NCI-H748 (cell line): ENCODE measurements at regions not wholly inside any gene's neighbourhood (a gene's known extent, or its start where the extent isn't known, plus 50 kb on each side); places are given as distances from the start of the nearest gene placed in this dataset.
A peak's percentile ranks its signal among the peaks of the same experiment; 100 is the strongest.

Source experiments
- DNase-seq: peaks from one replicate; lab custom pipeline; 2025; ENCODE audit not compliant: unreplicated experiment; lab: John Stamatoyannopoulos, UW

- no peak for DNase-seq
Measured at GRCh38 chr9:107198718-107199117, 84.4 kb upstream of the RAD23B start.

DNA sequence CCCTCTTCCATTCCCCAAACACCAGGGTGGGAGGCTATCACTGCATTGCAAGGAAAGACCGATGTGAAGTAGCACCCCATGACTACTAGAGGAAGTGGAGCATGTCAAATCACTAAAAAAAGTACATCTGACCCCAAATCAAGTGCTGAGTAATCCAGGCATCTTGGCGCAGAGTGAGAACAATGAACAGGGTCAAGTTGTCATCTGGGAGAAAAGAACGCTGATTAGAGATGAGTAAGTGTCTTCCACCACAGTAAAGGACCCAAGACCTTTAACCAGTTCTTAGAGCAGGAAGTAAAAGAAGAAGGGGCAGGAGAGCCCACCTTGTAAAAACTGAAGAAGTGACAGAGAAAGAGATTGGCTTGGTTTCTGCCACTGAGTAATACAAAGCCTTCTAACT, 75.0 kb upstream of the RAD23B start:
- DNase-seq = no peak

GRCh38 chr9:107210775-107211174, 72.3 kb upstream of the RAD23B start:
- no peak for DNase-seq

GRCh38 chr9:107211284-107211923, 71.7 kb upstream of the RAD23B start:
- DNase-seq = no peak

DNA sequence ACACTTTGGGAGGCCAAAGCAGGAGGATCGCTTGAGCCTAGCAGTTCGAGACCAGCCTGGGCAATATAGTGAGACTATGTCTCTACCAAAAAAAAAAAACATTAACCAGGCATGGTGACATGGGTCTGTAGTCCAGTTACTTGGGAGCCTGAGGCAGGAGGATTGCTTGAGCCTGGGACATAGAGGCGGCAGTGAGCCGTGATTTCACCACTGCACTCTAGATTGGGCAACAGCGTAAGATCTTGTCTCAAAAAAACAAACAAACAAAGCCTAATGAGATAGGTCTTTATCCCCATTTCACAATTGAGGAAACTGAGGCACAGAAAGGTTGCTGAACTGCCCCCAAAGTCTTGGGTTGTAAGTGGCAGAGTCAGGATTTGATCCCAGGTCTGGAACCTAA, 70.5 kb upstream of the RAD23B start:
- no peak for DNase-seq

GRCh38 chr9:107213080-107213479, 70.0 kb upstream of the RAD23B start:
- no peak for DNase-seq

DNA sequence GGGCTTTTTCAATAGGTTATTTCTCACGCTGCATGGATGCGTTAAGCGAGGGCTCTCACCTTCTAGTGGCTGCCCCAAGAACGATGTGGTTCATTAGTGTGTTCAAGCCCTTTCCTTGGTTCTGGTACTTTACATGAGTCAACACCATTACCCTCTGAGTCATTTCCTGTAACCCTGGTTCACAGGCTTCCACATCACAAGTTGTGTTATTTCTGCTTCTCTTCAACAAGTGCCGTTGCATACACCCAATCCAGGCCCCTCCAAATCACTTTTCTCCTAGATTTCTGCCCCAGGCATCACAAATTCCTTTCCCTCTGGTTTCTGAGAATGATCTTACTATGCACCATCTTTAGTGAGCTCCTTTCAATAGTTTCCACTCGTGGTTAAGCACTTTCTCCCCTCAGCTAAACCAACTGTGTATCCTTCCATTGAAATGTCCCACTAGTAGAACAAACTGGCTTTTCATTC, 69.5 kb upstream of the RAD23B start:
- DNase-seq = peak; percentile 28

- no peak for DNase-seq
Measured at GRCh38 chr9:107214381-107214780, 68.7 kb upstream of the RAD23B start.

DNA sequence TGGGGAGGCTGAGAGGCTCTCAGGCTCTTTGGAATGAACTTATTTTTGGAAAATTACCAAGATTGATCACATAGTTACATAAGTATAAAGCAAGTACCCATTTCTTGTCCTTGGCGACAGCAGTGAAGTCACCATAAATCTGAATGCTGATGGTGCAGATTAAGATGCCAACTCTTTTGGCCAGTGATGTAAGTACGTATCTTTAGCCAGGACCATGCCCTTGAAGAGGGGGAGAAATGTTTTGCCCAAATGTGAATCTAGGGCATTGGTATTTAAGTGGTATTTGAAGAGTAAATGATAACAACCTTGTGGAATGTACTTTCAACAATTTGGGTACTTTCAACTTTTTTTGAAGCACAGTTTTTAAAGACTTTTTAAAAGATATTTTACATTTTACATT, 68.2 kb upstream of the RAD23B start:
- DNase-seq = no peak

DNA sequence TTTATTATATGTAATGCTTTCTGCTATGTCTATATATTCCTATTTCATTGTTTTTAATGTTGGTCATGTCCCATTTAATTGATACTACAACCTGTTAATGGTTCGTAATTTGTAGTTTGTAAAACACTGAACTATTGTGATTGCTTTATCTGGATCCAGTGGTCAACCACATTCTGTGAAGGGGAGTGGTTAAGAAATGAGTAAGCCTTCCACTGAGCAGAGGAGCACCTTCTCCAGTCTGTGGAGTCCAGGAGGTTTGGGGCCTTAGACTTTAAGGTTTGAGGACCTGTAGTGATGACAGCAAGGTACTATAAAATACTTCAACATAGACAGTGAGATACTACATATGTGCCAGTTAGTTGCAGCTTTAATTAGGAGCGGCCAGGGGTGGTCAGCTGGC, 67.7 kb upstream of the RAD23B start:
- no peak for DNase-seq

DNA sequence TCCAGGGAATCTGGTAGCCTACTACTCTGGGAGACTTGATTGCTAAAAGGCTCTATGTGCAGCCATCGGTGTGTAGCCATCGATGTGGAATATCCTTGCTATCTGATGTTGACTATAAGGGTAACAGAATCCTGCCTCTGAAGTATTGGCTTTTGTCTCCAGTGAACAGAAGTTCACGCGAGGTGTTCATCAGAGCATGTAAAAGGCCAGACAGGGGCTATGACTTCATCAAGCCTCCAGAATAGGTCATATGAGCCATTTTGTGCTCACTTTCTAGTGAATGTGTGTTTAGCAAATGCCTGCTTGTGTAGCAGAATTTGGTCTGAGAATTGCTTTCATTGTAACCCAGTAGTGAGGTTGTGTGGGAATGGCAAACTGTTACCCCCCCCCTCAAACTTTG, 66.8 kb upstream of the RAD23B start:
- DNase-seq = no peak

DNA sequence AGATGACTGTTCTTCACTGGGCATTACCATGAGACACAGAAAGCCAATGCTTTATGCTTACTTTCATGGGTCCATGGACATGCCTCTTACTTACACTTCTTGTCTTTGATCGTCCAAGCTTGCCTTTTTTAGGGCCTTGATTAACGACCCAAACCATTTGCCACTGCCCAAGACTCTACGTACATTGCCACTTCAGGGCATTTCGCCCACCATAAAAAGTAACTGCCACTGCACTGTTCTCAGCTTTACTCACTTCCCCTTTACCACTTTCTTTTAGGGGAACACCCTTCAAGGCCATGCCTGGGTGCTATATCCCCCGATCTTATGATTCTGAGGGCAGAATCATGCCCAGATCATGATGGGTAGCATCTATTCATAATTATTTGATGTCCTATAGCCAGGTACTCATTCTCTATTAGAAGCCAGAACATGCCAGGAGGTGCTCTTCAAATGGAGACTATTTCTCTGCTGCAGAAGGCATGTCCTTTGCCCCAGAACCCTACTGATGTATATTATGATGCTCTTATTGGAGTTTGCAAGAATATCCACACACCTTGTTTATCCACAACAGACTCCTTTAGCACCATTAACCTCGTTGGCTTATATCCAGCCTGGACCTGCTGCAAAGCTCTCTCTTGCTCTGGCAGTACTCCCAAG, 64.1 kb upstream of the RAD23B start:
- DNase-seq = no peak

GRCh38 chr9:107219486-107220077, 63.5 kb upstream of the RAD23B start:
- DNase-seq = no peak

GRCh38 chr9:107221321-107221720, 61.8 kb upstream of the RAD23B start:
- no peak for DNase-seq

GRCh38 chr9:107222020-107222522, 61.0 kb upstream of the RAD23B start:
- DNase-seq = peak; percentile 87

DNA sequence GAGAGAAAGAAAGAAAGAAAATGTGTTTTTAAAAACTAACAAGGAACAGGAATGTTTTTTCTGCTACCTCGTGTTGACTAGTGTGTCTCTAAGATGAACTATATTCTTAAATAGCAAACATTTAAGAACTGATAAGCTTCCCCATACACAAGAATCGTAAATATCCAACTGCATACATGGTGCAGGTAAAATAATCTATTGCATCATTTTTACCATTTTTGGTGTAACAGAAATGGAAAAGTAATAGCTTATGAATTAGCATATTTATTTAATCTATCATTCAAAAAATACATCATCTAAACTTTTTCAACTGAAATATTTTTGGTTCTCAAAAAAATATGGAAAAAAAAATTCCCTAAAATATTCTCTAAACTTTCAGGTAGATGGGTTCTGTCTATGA, 59.7 kb upstream of the RAD23B start:
- DNase-seq = no peak

- peak; percentile 48 for DNase-seq
Measured at GRCh38 chr9:107224252-107224651, 58.8 kb upstream of the RAD23B start.

DNA sequence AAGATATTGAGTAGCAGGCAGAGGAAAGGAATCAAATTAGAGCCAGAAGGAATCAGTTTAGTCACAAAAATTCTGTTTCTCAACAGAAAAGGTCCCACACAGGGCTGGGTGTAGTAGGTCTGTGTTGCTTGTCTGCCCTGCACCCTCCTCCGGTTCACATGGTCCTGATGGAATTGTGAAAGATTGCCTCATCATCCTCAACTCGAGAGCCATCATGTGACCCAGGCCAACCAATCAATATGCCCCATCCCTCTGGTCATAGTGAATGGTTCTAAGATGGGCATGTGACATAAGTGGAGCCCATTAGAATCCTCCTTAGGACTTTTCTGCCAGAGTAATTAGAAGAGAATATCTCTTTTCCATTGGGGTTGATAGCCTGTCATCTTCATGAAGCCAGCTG, 56.7 kb upstream of the RAD23B start:
- DNase-seq = no peak

DNA sequence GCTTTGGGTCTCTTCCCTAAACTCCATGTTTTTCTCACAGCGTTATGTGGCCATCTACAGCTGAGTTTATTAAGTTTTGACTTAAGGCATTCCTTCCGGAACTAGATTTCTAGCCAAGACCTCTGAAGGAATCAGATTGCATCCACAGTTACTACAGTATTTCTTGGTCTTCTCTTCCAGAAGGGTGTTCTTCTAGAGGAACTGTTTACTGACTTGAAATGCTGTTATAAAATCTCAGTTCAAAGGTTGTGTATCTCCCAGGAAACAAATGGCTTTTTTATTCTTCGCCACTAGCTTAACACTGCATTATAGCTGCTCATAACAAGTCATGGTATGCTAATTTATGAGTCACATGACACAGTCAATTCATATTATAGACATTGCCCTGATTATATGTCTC, 55.3 kb upstream of the RAD23B start:
- no peak for DNase-seq

- peak; percentile 100 for DNase-seq
Measured at GRCh38 chr9:107228496-107229039, 54.5 kb upstream of the RAD23B start.

- no peak for DNase-seq
Measured at GRCh38 chr9:107229241-107229741, 53.8 kb upstream of the RAD23B start.
